ENCODE measurements at regions not wholly inside any gene's neighbourhood (a gene's known extent, or its start where the extent isn't known, plus 50 kb on each side); places are given as distances from the start of the nearest gene placed in this dataset.

- DNase-seq = no peak
Observed at GRCh38 chr13:86201477-86201876, 402.3 kb upstream of the SLITRK6 start.

- DNase-seq = no peak
Observed at GRCh38 chr13:86193281-86193680, 394.1 kb upstream of the SLITRK6 start.

GRCh38 chr13:86188170-86188569 lies 389.0 kb upstream of the SLITRK6 start:
- no peak for DNase-seq

DNA sequence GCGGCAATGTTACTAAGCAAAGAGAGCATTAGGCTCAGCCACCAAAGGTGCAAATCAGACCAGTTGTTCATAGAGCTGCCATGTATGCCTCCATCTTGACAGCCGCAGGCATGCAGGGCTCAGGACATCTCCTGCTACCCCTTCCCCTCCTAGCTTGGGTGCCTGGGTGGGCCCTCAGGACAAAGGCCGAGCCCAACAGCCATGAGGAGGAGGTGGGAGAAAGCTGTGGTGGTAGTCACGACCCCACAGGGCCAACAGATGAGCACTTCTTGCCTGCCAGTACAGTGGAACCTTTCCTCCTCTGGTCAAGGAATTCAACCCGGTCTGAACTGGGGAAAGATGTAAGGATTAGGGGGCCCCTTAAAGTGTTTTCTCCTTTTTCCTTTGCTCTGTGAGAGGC lies 386.4 kb upstream of the SLITRK6 start:
- DNase-seq = no peak

DNA sequence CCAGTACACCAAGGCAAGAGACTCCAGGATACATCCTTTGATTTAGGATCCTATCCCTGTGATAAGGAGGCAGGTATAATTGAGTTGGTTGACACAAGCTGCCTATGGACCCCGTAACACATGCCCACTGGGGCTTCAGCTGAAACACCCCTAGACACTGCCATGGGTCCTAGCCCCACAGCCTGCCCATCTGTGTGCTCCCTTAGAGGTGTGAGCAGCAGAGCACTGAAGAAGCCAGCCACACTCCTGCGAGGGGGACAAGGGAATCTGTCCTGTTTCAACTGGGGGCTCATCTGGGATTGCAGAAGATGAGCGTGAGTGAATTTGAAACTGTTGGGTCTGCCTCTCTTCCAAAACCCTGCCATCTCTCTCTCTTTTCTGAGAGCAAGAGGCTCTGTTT lies 385.9 kb upstream of the SLITRK6 start:
- no peak for DNase-seq

- no peak for DNase-seq
Observed at GRCh38 chr13:86174622-86175021, 375.4 kb upstream of the SLITRK6 start.

GRCh38 chr13:86172961-86173360 lies 373.7 kb upstream of the SLITRK6 start:
- no peak for DNase-seq

DNA sequence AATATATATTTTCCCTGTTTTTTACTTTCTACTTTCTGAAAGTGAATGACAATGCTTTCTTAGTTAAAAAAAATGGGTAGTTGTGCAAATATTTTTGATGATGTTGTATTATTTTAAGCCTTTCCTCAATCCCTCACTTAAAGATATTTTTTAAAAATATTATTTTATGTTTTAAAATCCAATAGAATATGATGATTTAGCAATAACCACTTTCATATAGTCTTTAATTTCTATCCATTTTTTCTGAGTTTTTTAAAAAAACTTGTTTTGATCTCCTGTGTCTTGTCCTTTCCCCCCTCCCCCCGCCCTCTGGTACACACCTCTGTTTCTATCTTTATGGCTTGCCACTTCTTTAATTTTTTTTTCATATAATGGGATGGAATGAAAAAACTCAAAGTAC lies 362.0 kb upstream of the SLITRK6 start:
- DNase-seq = no peak

DNA sequence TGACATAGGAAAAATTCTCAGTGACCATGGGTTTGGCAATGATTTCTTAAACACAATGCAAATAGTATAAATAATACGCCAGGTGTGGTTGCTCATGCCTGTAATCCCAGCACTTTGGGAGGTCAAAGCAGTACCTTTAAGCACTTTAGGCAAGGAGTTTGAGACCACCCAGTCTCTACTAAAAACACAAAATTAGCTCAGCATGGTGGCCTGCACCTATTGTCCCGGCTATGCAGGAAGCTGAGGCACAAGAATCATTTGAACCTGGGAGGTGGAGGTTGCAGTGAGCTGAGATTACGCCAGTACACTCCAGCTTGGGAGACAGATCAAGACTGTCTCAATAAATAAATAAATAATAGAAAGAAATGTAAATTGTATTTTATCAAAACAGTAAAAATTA lies 356.5 kb upstream of the SLITRK6 start:
- no peak for DNase-seq

GRCh38 chr13:86142080-86142479 lies 342.9 kb upstream of the SLITRK6 start:
- no peak for DNase-seq

DNA sequence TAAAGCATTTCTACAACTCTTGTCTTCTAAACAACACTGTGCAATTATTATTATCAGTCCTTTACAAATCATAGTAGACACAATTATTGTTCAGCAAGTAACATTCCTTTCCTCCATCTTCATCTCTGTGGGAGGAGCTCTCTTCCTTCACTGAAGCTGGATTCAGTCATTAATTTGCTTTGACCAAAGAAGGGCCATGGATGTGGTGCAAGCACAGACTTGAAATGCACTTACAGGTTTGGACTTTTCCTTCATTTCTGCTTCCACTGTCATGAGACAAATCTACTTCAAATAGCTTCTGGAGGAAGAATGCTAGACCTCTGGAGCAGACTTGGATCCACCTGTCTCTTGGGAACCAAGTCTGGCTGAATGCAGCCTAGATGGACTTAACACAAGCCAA lies 336.6 kb upstream of the SLITRK6 start:
- no peak for DNase-seq

DNA sequence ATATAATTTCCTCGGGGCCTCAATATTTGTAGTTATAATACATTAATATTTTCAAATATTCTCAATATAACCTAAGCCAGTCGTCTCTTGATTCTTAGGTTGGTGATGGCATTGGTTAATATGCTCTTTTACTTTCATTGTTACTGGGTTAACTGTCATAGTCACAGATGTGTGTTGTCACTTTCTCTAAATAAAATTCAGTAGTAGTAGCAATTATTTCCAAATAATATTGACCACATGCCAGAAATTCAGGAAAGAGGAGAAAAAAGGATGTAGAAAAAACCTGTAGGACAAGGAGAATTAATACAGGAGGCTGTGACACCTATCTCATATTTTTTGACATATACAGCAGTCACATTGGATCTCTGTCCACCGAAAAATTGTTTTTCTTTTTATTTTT lies 322.7 kb upstream of the SLITRK6 start:
- no peak for DNase-seq

DNA sequence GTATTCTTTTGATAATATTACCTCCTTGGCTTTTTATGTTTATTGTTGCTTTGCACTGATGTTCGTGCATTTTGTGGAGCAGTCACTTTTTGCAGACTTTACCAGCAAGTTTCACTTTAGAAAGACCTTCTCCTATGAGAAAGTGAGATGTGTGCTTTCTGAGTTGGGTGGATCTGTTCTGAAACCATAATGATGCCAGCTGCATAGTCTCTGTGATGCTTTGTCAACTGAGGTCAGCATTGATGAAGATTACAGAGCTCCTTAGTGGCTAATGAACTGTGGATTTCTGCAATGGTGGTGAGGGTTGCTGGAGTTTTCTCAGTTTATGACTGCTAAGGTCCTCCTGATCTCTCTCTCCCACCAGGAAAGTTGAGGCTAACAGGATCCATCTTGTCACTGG lies 309.9 kb upstream of the SLITRK6 start:
- no peak for DNase-seq

DNA sequence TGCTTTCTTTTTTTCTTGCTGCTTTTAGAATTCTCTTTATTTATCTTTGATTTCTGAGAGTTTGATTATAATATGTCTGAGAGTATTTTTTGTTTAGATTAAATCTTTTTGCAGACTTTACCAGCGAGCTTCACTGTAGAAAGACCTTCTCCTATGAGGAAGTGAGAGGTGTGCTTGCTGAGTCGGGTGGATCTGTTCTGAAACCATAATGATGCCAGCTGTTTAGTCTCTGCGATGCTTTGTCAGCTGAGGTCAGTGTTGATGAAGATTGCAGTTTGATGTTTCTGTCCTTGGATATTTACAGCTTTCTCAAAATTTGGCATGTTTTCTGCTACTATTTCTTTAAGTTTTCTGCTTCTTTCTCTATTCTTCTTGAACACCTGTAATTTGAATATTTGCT lies 309.1 kb upstream of the SLITRK6 start:
- DNase-seq = no peak

- no peak for DNase-seq
Observed at GRCh38 chr13:86098511-86098910, 299.3 kb upstream of the SLITRK6 start.

DNA sequence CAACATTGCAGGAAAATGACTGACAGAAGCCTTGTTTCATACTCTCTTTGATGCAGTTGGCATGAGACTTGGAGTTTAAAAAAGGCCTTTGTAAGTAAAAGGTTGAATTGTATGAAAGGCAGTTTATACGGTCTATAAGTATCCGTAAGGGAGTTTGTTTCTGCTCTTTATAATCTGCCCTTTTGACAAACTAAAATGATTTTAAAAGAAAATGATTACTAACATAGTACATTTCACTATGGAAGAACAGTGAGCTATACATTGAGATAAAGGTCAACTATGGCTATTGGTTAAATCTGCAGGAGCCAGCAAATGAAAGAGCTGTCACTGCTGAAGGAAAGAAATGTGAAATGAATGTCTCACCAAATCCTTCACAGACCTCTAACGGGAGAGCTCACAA lies 296.1 kb upstream of the SLITRK6 start:
- no peak for DNase-seq

DNA sequence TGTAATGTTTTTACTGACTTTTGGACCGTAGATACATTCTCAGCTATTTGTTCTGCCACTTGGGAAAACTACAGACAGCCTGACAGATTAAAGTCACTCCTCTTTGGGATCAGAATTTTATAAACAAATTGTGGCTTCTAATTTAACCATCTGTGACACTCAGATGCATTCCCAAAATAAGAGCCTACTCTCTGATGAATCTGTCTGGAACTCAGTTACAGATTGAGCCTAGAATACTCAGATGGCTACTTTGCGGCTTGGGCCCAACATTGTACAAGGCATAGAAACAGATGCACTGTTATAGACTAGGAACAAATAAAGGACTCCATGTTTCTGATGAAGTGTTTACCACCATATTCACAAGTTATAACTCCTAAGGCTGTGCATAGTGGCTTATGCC lies 291.0 kb upstream of the SLITRK6 start:
- no peak for DNase-seq

GRCh38 chr13:86087244-86087643 lies 288.0 kb upstream of the SLITRK6 start:
- DNase-seq = no peak

GRCh38 chr13:86085890-86086289 lies 286.7 kb upstream of the SLITRK6 start:
- DNase-seq = no peak

GRCh38 chr13:86082121-86082520 lies 282.9 kb upstream of the SLITRK6 start:
- DNase-seq = no peak

DNA sequence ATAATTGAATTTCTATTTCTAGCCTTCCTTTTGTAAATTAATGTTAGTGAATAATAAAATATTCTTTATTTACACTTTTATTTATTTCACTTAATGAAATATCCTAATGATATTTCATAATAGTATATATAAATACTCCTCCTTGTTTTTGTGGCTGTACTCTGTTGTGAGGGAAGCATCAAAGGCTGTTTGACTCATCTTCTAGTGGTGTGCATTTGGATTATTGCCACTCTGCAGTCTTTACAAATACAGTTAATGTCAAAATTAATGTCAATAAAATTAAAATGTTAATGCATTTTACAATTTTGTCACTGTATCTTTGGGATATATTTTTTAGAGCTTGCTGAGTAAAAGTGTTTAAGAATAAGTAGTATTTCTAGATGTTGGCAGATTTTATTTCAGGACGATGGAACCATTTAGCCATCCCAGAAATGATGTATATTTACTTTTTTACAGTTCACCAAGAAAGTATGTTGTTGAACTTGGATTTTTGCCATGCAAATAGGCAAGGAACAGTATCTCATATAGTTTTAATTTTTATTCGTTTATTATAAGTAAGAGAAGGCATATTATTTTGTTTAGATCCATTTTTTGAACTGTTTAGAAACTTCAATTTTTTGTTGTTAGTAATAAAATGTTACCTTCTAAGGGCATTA lies 281.2 kb upstream of the SLITRK6 start:
- DNase-seq = no peak

DNA sequence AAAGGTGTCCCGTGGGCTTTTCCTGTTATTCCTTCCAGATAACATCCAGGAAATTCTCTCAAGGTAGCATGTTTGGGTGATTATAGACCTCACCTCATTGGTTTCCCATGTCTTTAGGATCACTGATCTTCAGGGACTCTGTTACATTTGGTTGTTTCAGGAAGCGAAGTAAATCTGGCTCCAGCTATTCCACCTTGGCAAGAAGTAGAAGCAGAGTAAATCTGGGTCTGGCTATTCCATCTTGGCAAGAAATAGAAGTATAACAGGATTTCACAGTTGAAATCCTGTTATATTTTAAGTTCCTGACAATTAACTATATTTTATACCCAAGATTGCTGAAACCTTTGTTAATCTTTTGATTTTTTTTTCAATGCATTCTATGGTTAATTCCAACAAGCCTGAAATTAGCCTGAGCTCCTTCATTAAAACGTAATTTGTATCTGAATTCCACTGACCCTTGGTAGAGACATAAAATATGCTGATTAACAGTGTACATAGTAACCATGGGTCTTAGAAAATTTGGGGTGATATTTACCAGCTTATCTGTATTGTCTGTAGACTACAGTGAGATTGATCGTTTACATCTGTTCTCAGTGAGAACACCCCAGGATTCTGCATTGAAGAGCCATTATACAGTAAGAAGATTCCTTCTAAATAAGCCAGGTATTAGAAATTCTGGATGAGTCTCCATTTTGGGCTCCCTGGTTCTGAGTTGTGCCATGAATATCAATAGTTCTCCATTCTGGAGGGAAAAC lies 267.6 kb upstream of the SLITRK6 start:
- DNase-seq = no peak

DNA sequence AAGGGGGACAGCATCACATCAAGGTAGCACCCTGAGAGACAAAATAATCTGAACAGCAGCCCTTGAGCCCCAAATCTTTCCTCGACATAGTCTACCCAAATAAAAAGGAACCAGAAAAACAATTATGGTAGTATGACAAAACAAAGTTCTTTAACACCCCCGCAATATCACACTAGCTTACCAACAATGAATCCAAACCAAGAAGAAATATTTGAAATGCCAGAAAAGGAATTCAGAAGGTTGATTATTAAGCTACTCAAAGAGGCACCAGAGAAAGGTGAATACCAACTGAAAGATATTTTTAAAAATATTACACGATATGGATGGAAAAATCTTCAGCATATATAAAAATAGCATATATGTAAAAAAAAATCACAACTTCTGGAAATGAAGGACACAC lies 252.9 kb upstream of the SLITRK6 start:
- no peak for DNase-seq

DNA sequence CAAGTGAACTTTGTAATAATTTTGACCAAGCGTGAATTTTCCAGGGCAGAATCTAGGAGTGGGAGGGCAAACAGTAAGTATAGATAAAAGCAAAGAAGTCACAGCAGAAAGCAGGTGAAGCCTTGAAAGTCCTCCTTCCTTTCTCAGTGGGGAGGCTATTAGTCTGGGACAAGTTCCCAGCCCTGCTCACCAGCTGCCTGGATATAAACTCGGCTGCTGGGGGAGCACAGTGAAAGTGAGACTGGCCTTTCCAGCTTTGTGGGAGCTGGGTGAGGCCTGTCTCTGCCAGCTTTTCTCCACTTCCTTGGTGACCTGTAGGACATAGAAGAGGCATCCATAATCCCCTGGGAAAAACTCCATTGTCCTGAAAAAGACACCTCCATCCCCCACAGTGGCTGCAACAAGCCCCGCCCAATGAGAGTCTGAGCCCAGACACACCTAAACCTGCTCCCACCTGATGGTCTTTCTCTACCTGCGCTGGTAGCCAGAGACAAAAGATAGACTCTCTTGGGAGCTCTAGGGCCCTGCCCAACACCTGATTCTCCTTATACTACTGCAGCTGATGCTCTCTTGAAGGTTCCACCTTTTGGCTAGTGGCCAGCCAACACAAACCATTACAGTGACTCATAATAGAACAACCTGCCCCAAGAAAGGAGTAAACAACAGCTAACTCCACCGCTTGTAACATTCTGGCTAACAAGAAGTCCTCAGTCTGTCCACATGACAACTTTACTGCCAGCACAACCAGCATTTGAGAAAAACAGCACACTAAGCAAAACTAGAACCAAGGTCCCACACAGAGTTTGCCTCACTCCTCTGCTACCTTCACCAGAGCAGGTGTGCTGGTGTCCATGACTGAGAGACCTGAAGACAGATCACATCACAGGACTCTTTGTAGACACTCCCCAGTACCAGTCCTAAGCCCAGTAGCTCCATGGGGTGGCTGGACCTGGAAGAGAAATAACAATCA lies 252.2 kb upstream of the SLITRK6 start:
- peak; percentile 21 for DNase-seq
